Vagina (tissue), 2 donors: ENCODE measurements at regions not wholly inside any gene's neighbourhood (a gene's known extent, or its start where the extent isn't known, plus 50 kb on each side); places are given as distances from the start of the nearest gene placed in this dataset.

ENCODE experiments used
- DNase-seq, 2 donors: peaks; one replicate each; pipeline ENCODE4 v3.0.0-alpha.2; 2017; ENCODE audit errors: extremely low spot score in 2 of 2
- H3K27ac ChIP-seq: fragments of 200-600 bp; sonication (generic); one replicate; pipeline ENCODE4 v1.5.1; 2019
- H3K27me3 ChIP-seq: fragments of 200-600 bp; sonication (generic); one replicate; pipeline ENCODE4 v1.5.1; 2019
- H3K36me3 ChIP-seq, 2 donors: fragments of 200-600 bp; sonication (generic); one replicate each; pipeline ENCODE4 v1.5.1; 2017 to 2019
- H3K4me1 ChIP-seq: fragments of 200-600 bp; sonication (generic); one replicate; pipeline ENCODE4 v1.5.1; 2019
- H3K4me3 ChIP-seq, 2 donors: fragments of 200-600 bp; sonication (generic); 1 replicate in 1 of 2; 2 replicates in 1 of 2; pipeline ENCODE4 v1.5.1; 2016 to 2019
- H3K9me3 ChIP-seq: fragments of 200-600 bp; sonication (generic); one replicate; pipeline ENCODE4 v1.5.1; 2019
- POLR2A ChIP-seq, 2 donors: fragments of 450-650 bp; IDR thresholded peaks; one replicate each; pipeline ENCODE4 v1.6.1; 2017; ENCODE audit warnings: antibody characterized with exemption in 2 of 2, mild to moderate bottlenecking in 2 of 2, moderate library complexity in 2 of 2
- POLR2AphosphoS5 ChIP-seq, 2 donors: sonication (generic); formaldehyde crosslinking; IDR thresholded peaks; one replicate each; pipeline ENCODE4 v1.9.0; 2017; ENCODE audit warnings: antibody characterized with exemption in 2 of 2, mild to moderate bottlenecking in 2 of 2, low read depth in 1 of 2; ENCODE audit not compliant: insufficient read depth in 1 of 2
- intact Hi-C: fragments of 100-400 bp; cut with DNase I; formaldehyde crosslinking; loops from one replicate; pipeline ENCODE4 v1.15.1; 2023
- TF ChIP-seq, protein P1 (sequence below), 3 experiments: fragments of 450-650 bp in 2 of 3; fragments of 200-600 bp in 1 of 3; sonication (generic) in 1 of 3; IDR thresholded peaks; one replicate each; pipeline ENCODE4 v1.5.1; 2017 to 2019; ENCODE audit warnings: antibody characterized with exemption in 3 of 3, mild to moderate bottlenecking in 2 of 3, moderate library complexity in 2 of 3

DNA sequence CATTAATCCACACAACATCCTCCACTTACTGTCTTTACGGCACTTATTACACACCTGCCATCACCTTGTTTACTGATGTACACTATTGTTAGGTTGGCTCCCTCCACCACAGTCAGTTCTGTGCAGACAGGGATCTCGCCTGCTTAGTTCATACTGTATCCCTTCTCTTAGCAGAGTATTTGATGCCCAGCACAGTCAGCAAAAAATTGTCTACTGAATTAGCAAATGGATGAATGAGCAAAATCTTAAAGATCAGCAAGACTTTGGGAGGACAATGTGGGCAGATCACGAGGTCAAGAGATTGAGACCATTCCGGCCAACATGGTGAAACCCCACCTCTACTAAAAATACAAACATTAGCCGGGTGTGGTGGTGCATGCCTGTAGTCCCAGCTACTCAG lies 109.8 kb upstream of the ATXN1 start:
- H3K4me3 ChIP-seq: no peak overlapping the region
- TF ChIP-seq POLR2AphosphoS5 (IDR thresholded peaks at IDR 0.05; ENCODE audit: insufficient read depth in 1 of 2, low read depth in 1 of 2): no peak
- no peak for TF ChIP-seq POLR2A (IDR thresholded peaks at IDR 0.05)
- TF ChIP-seq, protein P1, sequence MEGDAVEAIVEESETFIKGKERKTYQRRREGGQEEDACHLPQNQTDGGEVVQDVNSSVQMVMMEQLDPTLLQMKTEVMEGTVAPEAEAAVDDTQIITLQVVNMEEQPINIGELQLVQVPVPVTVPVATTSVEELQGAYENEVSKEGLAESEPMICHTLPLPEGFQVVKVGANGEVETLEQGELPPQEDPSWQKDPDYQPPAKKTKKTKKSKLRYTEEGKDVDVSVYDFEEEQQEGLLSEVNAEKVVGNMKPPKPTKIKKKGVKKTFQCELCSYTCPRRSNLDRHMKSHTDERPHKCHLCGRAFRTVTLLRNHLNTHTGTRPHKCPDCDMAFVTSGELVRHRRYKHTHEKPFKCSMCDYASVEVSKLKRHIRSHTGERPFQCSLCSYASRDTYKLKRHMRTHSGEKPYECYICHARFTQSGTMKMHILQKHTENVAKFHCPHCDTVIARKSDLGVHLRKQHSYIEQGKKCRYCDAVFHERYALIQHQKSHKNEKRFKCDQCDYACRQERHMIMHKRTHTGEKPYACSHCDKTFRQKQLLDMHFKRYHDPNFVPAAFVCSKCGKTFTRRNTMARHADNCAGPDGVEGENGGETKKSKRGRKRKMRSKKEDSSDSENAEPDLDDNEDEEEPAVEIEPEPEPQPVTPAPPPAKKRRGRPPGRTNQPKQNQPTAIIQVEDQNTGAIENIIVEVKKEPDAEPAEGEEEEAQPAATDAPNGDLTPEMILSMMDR (IDR thresholded peaks at IDR 0.05): no peak
- no peaks in the 10 kb centered on the region for H3K36me3 ChIP-seq
- H3K27ac ChIP-seq: no peak overlapping the region
- no peaks in the 10 kb centered on the region for H3K27me3 ChIP-seq
- no peak for DNase-seq
- no peaks in the 10 kb centered on the region for H3K4me1 ChIP-seq
- intact Hi-C loops: no loop called here
- H3K9me3 ChIP-seq: no peaks in the 10 kb centered on the region

DNA sequence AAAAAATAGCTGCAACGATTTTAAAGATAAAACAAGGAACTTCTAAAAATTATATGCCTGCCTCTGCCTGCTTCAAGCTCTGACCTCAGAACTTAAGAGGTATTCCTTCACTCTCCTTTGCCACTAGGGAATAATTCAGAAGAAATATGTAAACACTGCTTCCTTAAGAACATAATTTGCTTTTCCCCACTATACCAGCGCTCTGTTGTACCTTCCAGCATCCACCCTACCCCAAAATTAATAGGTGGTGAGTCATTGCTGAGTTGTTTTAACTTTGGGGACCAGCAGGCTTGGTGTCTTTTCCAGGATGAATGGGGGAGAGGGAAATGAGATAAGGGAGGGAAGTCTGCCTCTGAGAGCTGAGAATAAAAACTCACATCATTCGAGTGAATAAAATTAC lies 107.7 kb upstream of the ATXN1 start:
- Histone ChIP-seq H3K27ac (no peak overlapping the region), H3K4me3 (no peak overlapping the region), H3K27me3 (no peaks in the 10 kb centered on the region), H3K36me3 (no peaks in the 10 kb centered on the region), H3K9me3 (no peaks in the 10 kb centered on the region), H3K4me1 (no peaks in the 10 kb centered on the region)
- intact Hi-C loops: no loop called here
- DNase-seq: no peak
- TF ChIP-seq POLR2A (IDR thresholded peaks at IDR 0.05) (no peak), POLR2AphosphoS5 (IDR thresholded peaks at IDR 0.05; ENCODE audit: insufficient read depth in 1 of 2, low read depth in 1 of 2) (no peak)
- TF ChIP-seq, protein P1 (IDR thresholded peaks at IDR 0.05): no peak

DNA sequence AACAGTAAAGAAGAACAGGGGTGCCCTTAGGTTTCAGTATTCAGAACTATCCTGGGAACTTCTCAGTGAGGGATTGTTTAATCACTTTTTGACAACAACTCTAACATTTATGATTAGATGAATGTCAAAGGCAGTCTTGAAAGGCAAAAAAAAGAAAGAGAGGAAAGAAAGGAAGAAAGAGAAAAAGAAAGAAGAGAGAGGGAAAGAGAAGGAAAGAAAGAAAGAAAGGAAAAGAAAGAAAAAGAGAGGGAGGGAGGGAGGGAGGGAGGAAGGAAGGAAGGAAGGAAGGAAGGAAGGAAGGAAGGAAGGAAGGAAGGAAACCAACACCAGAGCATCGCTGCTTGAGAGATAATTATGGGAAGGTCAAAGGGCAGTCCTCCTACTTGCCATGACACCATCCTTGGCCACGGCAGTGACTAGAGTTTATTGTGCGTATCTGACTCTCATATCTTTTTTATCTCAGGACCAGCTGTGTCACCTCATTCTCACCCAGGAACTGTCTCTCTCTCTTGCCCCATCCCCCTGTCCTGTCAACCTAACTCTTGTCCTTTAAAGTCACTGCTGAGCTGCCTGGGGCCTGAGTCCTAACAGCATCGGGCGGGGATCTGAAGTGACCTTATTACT lies 96.8 kb upstream of the ATXN1 start:
- H3K9me3 ChIP-seq: no peaks in the 10 kb centered on the region
- H3K36me3 ChIP-seq: no peaks in the 10 kb centered on the region
- H3K27me3 ChIP-seq: no peaks in the 10 kb centered on the region
- no peak overlapping the region for H3K4me3 ChIP-seq
- intact Hi-C loops: no loop called here
- no peak overlapping the region for H3K27ac ChIP-seq
- peaks cover 1% of the 10 kb centered on the region for H3K4me1 ChIP-seq
- TF ChIP-seq POLR2AphosphoS5 (IDR thresholded peaks at IDR 0.05; ENCODE audit: insufficient read depth in 1 of 2, low read depth in 1 of 2) (no peak), POLR2A (IDR thresholded peaks at IDR 0.05) (no peak)
- TF ChIP-seq, protein P1 (IDR thresholded peaks at IDR 0.05): no peak
- no peak for DNase-seq

DNA sequence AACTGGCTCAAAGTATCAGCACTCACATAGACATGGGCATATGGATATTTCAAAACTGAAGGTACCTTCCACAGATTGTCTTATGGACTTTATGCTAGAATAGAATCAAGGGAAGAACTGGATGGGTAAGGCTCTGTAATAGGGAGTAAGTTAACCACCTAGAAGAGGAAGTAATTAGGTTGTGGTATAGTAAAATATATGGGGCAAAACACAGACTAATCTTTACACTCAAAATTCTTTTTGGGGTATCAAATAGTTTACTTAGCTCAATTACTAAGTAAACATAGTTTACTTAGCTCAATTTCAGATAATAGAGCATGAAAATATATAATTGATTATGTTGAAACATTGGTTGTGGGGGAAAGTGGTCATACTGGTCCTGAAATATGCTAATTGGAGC lies 94.2 kb upstream of the ATXN1 start:
- TF ChIP-seq, protein P1 (IDR thresholded peaks at IDR 0.05): no peak
- TF ChIP-seq POLR2AphosphoS5 (IDR thresholded peaks at IDR 0.05; ENCODE audit: insufficient read depth in 1 of 2, low read depth in 1 of 2): no peak
- TF ChIP-seq POLR2A (IDR thresholded peaks at IDR 0.05): no peak
- no peak for DNase-seq
- no peaks in the 10 kb centered on the region for H3K36me3 ChIP-seq

DNA sequence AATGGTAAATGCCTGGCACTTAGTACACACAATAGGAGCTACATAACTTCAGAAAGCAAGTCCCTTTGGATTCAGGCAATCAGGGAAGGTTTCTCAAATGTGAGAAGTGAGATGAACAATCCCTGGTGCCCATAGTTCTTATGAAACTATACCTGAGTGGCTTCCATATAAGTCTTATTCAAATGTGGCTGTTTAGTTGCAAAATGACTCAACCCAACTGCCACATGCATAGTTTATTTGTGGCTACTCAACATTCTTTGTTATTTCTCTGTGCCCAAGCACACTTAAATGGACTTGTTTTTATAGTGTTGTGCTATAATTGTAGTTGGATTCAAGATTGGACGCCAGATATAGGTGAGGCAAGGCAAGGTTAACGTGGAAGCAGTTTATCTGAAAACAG lies 93.7 kb upstream of the ATXN1 start:
- H3K9me3 ChIP-seq: no peaks in the 10 kb centered on the region

More for the DNA sequence above, 94.2 kb upstream of the ATXN1 start:
- intact Hi-C loops: no loop called here
- H3K4me1 ChIP-seq: peaks cover 12% of the 10 kb centered on the region
- H3K9me3 ChIP-seq: no peaks in the 10 kb centered on the region
- no peak overlapping the region for H3K27ac ChIP-seq
- H3K27me3 ChIP-seq: no peaks in the 10 kb centered on the region
- no peak overlapping the region for H3K4me3 ChIP-seq

More for the DNA sequence above, 93.7 kb upstream of the ATXN1 start:
- no peak overlapping the region for H3K27ac ChIP-seq
- DNase-seq: no peak
- H3K4me3 ChIP-seq: no peak overlapping the region
- peaks cover 15% of the 10 kb centered on the region for H3K4me1 ChIP-seq
- no peaks in the 10 kb centered on the region for H3K27me3 ChIP-seq
- TF ChIP-seq, protein P1 (IDR thresholded peaks at IDR 0.05): no peak
- TF ChIP-seq POLR2AphosphoS5 (IDR thresholded peaks at IDR 0.05; ENCODE audit: insufficient read depth in 1 of 2, low read depth in 1 of 2) (no peak), POLR2A (IDR thresholded peaks at IDR 0.05) (no peak)
- no peaks in the 10 kb centered on the region for H3K36me3 ChIP-seq
- intact Hi-C loops: no loop called here
